ENCODE measurements at regions not wholly inside any gene's neighbourhood (a gene's known extent, or its start where the extent isn't known, plus 50 kb on each side); places are given as distances from the start of the nearest gene placed in this dataset.
A peak's percentile ranks its signal among the peaks of the same experiment; 100 is the strongest.

DNA sequence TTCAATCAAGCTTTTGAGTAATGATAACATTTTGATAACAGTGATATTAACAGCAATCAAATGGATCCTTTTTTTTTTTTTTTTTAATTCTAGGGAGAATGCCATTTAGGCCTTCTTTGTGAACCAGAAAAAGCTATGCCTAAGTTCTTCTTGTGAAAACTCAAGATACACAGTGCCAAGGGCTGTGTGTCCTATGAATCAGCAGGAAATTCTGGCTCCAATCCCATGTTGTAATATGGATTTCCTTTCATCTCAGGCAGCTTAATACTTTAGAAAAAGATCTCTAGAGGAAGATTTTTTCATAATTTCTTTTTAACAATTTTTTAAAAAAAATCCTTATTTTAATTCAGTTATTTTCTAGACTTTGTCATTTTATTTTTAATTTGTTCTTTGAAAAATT lies 96.1 kb downstream of the NUDT12 start:
- intact Hi-C loops (cut with micrococcal nuclease), result loop anchor here (2.0 to 5.0 kb wide), 2 partner anchors 109 to 208 kb away; partner anchors contain the start of gene MACIR
- dilution Hi-C loops (cut with MboI; ENCODE audit: extremely low pct_ligation_motif_present, low sequenced_read_pairs), result no loop called here
- H3K4me1 ChIP-seq (ENCODE audit: control insufficient read depth, extremely low read depth, insufficient read depth, low read length), result peaks cover 33% of the 10 kb centered on the region
- no peak overlapping the region for H3K27ac ChIP-seq (ENCODE audit: insufficient read depth, low read depth, low read length)
- no peak overlapping the region for H3K4me3 ChIP-seq (replicated peaks in 1 of 3; ENCODE audit: insufficient read depth in 1 of 3, low read depth in 1 of 3, low read length in 3 of 3)
- BruUV-seq (replicated peaks), result no TSS peak
- H4K20me1 ChIP-seq (replicated peaks; ENCODE audit: control insufficient read depth, extremely low read depth, insufficient read depth, low read length), result no peaks in the 10 kb centered on the region
- H3K9me3 ChIP-seq (replicated peaks; ENCODE audit: control insufficient read depth, insufficient read depth, low read length), result no peaks in the 10 kb centered on the region
- no peak overlapping the region for H2AFZ ChIP-seq (ENCODE audit: low read depth, low read length)
- H3K27me3 ChIP-seq (ENCODE audit: control insufficient read depth in 2 of 2, insufficient read depth in 2 of 2, low read length in 2 of 2), result no peaks in the 10 kb centered on the region
- peak; percentile 75 for FAIRE-seq
- no peaks in the 10 kb centered on the region for H3K9me1 ChIP-seq (replicated peaks; ENCODE audit: control insufficient read depth, extremely low read depth, insufficient read depth, low read length)
- POLR2A ChIA-PET, result no interaction called here
- TF ChIP-seq GATA2 (IDR thresholded peaks at IDR 0.05; ENCODE audit: insufficient read depth, insufficient read length, low read depth, low read length) (peak; percentile 5), FOS (IDR thresholded peaks at IDR 0.05; ENCODE audit: borderline replicate concordance, insufficient read depth, low read length) (peak; percentile 61), EZH2 (IDR thresholded peaks at IDR 0.05; ENCODE audit: borderline replicate concordance, low read depth, low read length, severe bottlenecking) (no peak)
- TF ChIP-seq, protein P1, sequence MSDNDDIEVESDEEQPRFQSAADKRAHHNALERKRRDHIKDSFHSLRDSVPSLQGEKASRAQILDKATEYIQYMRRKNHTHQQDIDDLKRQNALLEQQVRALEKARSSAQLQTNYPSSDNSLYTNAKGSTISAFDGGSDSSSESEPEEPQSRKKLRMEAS (IDR thresholded peaks at IDR 0.05; ENCODE audit: insufficient read depth, insufficient read length), result no peak
- H3K79me2 ChIP-seq (ENCODE audit: control insufficient read depth, insufficient read depth, low read length), result no peaks in the 10 kb centered on the region
- peak; percentile 87 for DNase-seq (ENCODE audit: low read depth, low spot score)
- H3K9ac ChIP-seq (replicated peaks; ENCODE audit: extremely low read depth, insufficient read depth, low read length), result no peak overlapping the region
- H3K36me3 ChIP-seq (ENCODE audit: control insufficient read depth in 2 of 2, extremely low read depth in 1 of 2, insufficient read depth in 2 of 2, low read length in 2 of 2), result no peaks in the 10 kb centered on the region
- peak overlapping the region; percentile 66 for H3K4me2 ChIP-seq (ENCODE audit: insufficient read depth, low read length)
- CTCF ChIA-PET, result interaction anchor here (0.7 to 2.5 kb wide), 13 partner anchors 10 to 426 kb away, joined by 3 to 18 read pairs (median 3); partner anchors contain the start of gene MACIR

- Histone ChIP-seq H3K4me1 (ENCODE audit: control insufficient read depth, extremely low read depth, insufficient read depth, low read length) (peaks cover 33% of the 10 kb centered on the region), H3K4me2 (ENCODE audit: insufficient read depth, low read length) (no peak overlapping the region), H3K27me3 (ENCODE audit: control insufficient read depth in 2 of 2, insufficient read depth in 2 of 2, low read length in 2 of 2) (no peaks in the 10 kb centered on the region), H3K9ac (replicated peaks; ENCODE audit: extremely low read depth, insufficient read depth, low read length) (no peak overlapping the region), H3K9me3 (replicated peaks; ENCODE audit: control insufficient read depth, insufficient read depth, low read length) (no peaks in the 10 kb centered on the region), H2AFZ (ENCODE audit: low read depth, low read length) (no peak overlapping the region), H3K9me1 (replicated peaks; ENCODE audit: control insufficient read depth, extremely low read depth, insufficient read depth, low read length) (no peaks in the 10 kb centered on the region), H3K27ac (ENCODE audit: insufficient read depth, low read depth, low read length) (no peak overlapping the region), H3K4me3 (replicated peaks in 1 of 3; ENCODE audit: insufficient read depth in 1 of 3, low read depth in 1 of 3, low read length in 3 of 3) (no peak overlapping the region), H4K20me1 (replicated peaks; ENCODE audit: control insufficient read depth, extremely low read depth, insufficient read depth, low read length) (no peaks in the 10 kb centered on the region), H3K36me3 (ENCODE audit: control insufficient read depth in 2 of 2, extremely low read depth in 1 of 2, insufficient read depth in 2 of 2, low read length in 2 of 2) (no peaks in the 10 kb centered on the region), H3K79me2 (ENCODE audit: control insufficient read depth, insufficient read depth, low read length) (no peaks in the 10 kb centered on the region)
- intact Hi-C loops (cut with micrococcal nuclease), result loop anchor here (2.0 to 5.0 kb wide), 2 partner anchors 109 to 207 kb away; partner anchors contain the start of gene MACIR
- dilution Hi-C loops (cut with MboI; ENCODE audit: extremely low pct_ligation_motif_present, low sequenced_read_pairs), result no loop called here
- TF ChIP-seq FOS (IDR thresholded peaks at IDR 0.05; ENCODE audit: borderline replicate concordance, insufficient read depth, low read length) (no peak), POLR2AphosphoS5 (IDR thresholded peaks at IDR 0.05; ENCODE audit: insufficient read depth, low read depth, low read length) (no peak), JUN (IDR thresholded peaks at IDR 0.05; ENCODE audit: borderline replicate concordance, insufficient read depth, insufficient read length, low read depth) (no peak)
- TF ChIP-seq, protein P1 (IDR thresholded peaks at IDR 0.05; ENCODE audit: insufficient read depth, insufficient read length), result no peak
- POLR2A ChIA-PET, result no interaction called here
- BruUV-seq (replicated peaks), result no TSS peak
- DNase-seq (ENCODE audit: low read depth, low spot score) (no peak), FAIRE-seq (no peak)
- CTCF ChIA-PET, result interaction anchor here (0.7 to 2.5 kb wide), 13 partner anchors 10 to 426 kb away, joined by 3 to 18 read pairs (median 3); partner anchors contain the start of gene MACIR
Observed at GRCh38 chr5:103465891-103466290, 96.7 kb downstream of the NUDT12 start.

All from endothelial cell of umbilical vein (primary cell).